ENCODE measurements at regions not wholly inside any gene's neighbourhood (a gene's known extent, or its start where the extent isn't known, plus 50 kb on each side); places are given as distances from the start of the nearest gene placed in this dataset.

GRCh38 chr17:65314212-65314611, 177.0 kb downstream of the RGS9 start:
- Histone ChIP-seq H3K9me3 (ENCODE audit: insufficient read depth, low read length, severe bottlenecking) (no peaks in the 10 kb centered on the region), H3K4me3 (ENCODE audit: low read depth in 1 of 2, low read length in 2 of 2) (no peak overlapping the region), H3K79me2 (ENCODE audit: insufficient read depth, low read length) (no peaks in the 10 kb centered on the region), H4K20me1 (ENCODE audit: insufficient read depth, low read length) (no peaks in the 10 kb centered on the region), H3K4me2 (ENCODE audit: insufficient read depth, low read length) (no peak overlapping the region), H3K36me3 (ENCODE audit: insufficient read depth, low read length) (no peaks in the 10 kb centered on the region), H3K4me1 (ENCODE audit: insufficient read depth, low read length) (peaks cover 5% of the 10 kb centered on the region), H3K27ac (ENCODE audit: low read length) (no peak overlapping the region), H2AFZ (ENCODE audit: low read depth, low read length) (no peak overlapping the region), H3K27me3 (ENCODE audit: insufficient read depth, low read length, poor library complexity) (peaks cover 16% of the 10 kb centered on the region), H3K9ac (ENCODE audit: low read depth, low read length) (no peak overlapping the region)
- no peak for TF ChIP-seq CTCF (IDR thresholded peaks at IDR 0.05; ENCODE audit: borderline replicate concordance, extremely low read depth, low read length, poor library complexity, severe bottlenecking)
- TF ChIP-seq EZH2 (IDR thresholded peaks at IDR 0.05; ENCODE audit: borderline replicate concordance, low read depth, low read length, severe bottlenecking), result no peak
- DNase-seq (peak; percentile 43), ATAC-seq (ENCODE audit: insufficient read depth, low read depth) (peak; percentile 84)

GRCh38 chr17:65312718-65313377, 175.7 kb downstream of the RGS9 start:
- H3K4me3 ChIP-seq (ENCODE audit: low read depth in 1 of 2, low read length in 2 of 2), result no peak overlapping the region
- H3K4me2 ChIP-seq (ENCODE audit: insufficient read depth, low read length), result no peak overlapping the region
- TF ChIP-seq EZH2 (IDR thresholded peaks at IDR 0.05; ENCODE audit: borderline replicate concordance, low read depth, low read length, severe bottlenecking) (no peak), CTCF (IDR thresholded peaks at IDR 0.05; ENCODE audit: borderline replicate concordance, extremely low read depth, low read length, poor library complexity, severe bottlenecking) (no peak)
- H3K36me3 ChIP-seq (ENCODE audit: insufficient read depth, low read length), result no peaks in the 10 kb centered on the region
- no peak overlapping the region for H2AFZ ChIP-seq (ENCODE audit: low read depth, low read length)
- H3K4me1 ChIP-seq (ENCODE audit: insufficient read depth, low read length), result peaks cover 5% of the 10 kb centered on the region
- ATAC-seq (ENCODE audit: insufficient read depth, low read depth) (no peak), DNase-seq (no peak)
- no peak overlapping the region for H3K9ac ChIP-seq (ENCODE audit: low read depth, low read length)
- peaks cover 16% of the 10 kb centered on the region for H3K27me3 ChIP-seq (ENCODE audit: insufficient read depth, low read length, poor library complexity)
- no peaks in the 10 kb centered on the region for H3K79me2 ChIP-seq (ENCODE audit: insufficient read depth, low read length)
- no peaks in the 10 kb centered on the region for H4K20me1 ChIP-seq (ENCODE audit: insufficient read depth, low read length)
- no peak overlapping the region for H3K27ac ChIP-seq (ENCODE audit: low read length)
- no peaks in the 10 kb centered on the region for H3K9me3 ChIP-seq (ENCODE audit: insufficient read depth, low read length, severe bottlenecking)

- peaks cover 5% of the 10 kb centered on the region for H3K4me1 ChIP-seq (ENCODE audit: insufficient read depth, low read length)
- no peaks in the 10 kb centered on the region for H3K36me3 ChIP-seq (ENCODE audit: insufficient read depth, low read length)
- DNase-seq (no peak), ATAC-seq (ENCODE audit: insufficient read depth, low read depth) (no peak)
- no peaks in the 10 kb centered on the region for H4K20me1 ChIP-seq (ENCODE audit: insufficient read depth, low read length)
- H3K79me2 ChIP-seq (ENCODE audit: insufficient read depth, low read length), result no peaks in the 10 kb centered on the region
- no peak overlapping the region for H3K9ac ChIP-seq (ENCODE audit: low read depth, low read length)
- no peaks in the 10 kb centered on the region for H3K9me3 ChIP-seq (ENCODE audit: insufficient read depth, low read length, severe bottlenecking)
- TF ChIP-seq CTCF (IDR thresholded peaks at IDR 0.05; ENCODE audit: borderline replicate concordance, extremely low read depth, low read length, poor library complexity, severe bottlenecking), result no peak
- no peak for TF ChIP-seq EZH2 (IDR thresholded peaks at IDR 0.05; ENCODE audit: borderline replicate concordance, low read depth, low read length, severe bottlenecking)
- H2AFZ ChIP-seq (ENCODE audit: low read depth, low read length), result no peak overlapping the region
- H3K4me3 ChIP-seq (ENCODE audit: low read depth in 1 of 2, low read length in 2 of 2), result no peak overlapping the region
- H3K4me2 ChIP-seq (ENCODE audit: insufficient read depth, low read length), result no peak overlapping the region
- H3K27me3 ChIP-seq (ENCODE audit: insufficient read depth, low read length, poor library complexity), result peaks cover 16% of the 10 kb centered on the region
- H3K27ac ChIP-seq (ENCODE audit: low read length), result no peak overlapping the region
These were observed 174.1 kb downstream of the RGS9 start for GRCh38 chr17:65311261-65311660.

Measured in DND-41 (cell line).